Left lung (tissue), 4 donors: ENCODE measurements at regions not wholly inside any gene's neighbourhood (a gene's known extent, or its start where the extent isn't known, plus 50 kb on each side); places are given as distances from the start of the nearest gene placed in this dataset.

Source experiments
- ATAC-seq: fragments of 200-7000 bp; cut with Tn5 transposase; one replicate; pipeline ENCODE4 v1.9.1; 2020; ENCODE audit warnings: moderate library complexity
- DNase-seq, 4 donors: peaks; one replicate each; pipeline ENCODE4 v3.0.0-alpha.2; 2013 to 2020
- H3K27ac ChIP-seq, 2 donors: fragments of 200-600 bp; sonication (generic) in 1 of 2; one replicate each; pipeline versions ENCODE4 v1.5.0 to v1.8.0; 2020 to 2021
- H3K27me3 ChIP-seq, 2 donors: fragments of 200-600 bp; sonication (generic) in 1 of 2; one replicate each; pipeline versions ENCODE4 v1.5.0 to v1.8.0; 2020 to 2021
- H3K36me3 ChIP-seq, 2 donors: fragments of 200-600 bp; sonication (generic) in 1 of 2; one replicate each; pipeline versions ENCODE4 v1.5.0 to v1.8.0; 2020 to 2021
- H3K4me1 ChIP-seq, 2 donors: fragments of 200-600 bp; one replicate each; pipeline ENCODE4 v1.8.0; 2021
- H3K4me3 ChIP-seq, 2 donors: fragments of 200-600 bp; sonication (generic) in 1 of 2; one replicate each; pipeline versions ENCODE4 v1.5.0 to v1.8.0; 2020 to 2021; ENCODE audit warnings: mild to moderate bottlenecking in 1 of 2
- H3K9me3 ChIP-seq, 2 donors: fragments of 200-600 bp; sonication (generic) in 1 of 2; one replicate each; pipeline versions ENCODE4 v1.5.0 to v1.8.0; 2020 to 2021
- CTCF ChIP-seq, 2 donors: fragments of 200-600 bp; sonication (generic) in 1 of 2; IDR thresholded peaks; one replicate each; pipeline versions ENCODE4 v1.5.0 to v1.8.0; 2021; ENCODE audit warnings: antibody characterized with exemption in 2 of 2
- intact Hi-C, 2 donors: fragments of 100-400 bp; cut with DNase I; formaldehyde crosslinking; loops; one replicate each; pipeline versions ENCODE4 v1.11.2 to v1.14.2; 2022
- donor health status: DM: no; HTN: yes; CAD: no.
- donor health status: DM: no; HTN: no; CAD: no.

DNA sequence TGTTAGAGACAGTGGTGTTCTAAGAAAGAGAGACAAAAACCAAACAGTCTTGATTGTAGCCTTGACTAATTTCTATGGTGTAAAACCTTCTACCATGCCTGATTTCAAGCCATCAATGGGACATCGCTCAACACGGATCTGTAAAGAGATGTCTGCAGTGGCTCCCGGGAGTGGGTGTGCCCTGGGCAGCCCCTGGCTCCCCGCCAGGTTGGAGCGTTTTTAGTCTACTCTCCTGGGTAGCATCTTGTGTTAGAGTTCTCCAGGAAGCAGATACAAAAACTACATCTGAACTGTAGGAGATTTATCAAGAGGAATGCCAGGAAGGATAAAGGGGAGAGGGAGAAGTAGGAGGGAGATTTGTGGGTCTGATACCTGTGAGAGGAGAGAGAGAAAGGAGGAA, 1212.9 kb downstream of the BCL11B start:
- intact Hi-C loops = no loop called here

GRCh38 chr14:98062083-98062482, 1209.9 kb downstream of the BCL11B start:
- Histone ChIP-seq H3K9me3 (no peaks in the 10 kb centered on the region), H3K4me3 (no peak overlapping the region), H3K27ac (no peak overlapping the region), H3K27me3 (no peaks in the 10 kb centered on the region), H3K4me1 (no peaks in the 10 kb centered on the region), H3K36me3 (no peaks in the 10 kb centered on the region)
- intact Hi-C loops = no loop called here
- ATAC-seq = peak; percentile 17
- TF ChIP-seq CTCF (IDR thresholded peaks at IDR 0.05) = no peak
- DNase-seq = no peak

More for the DNA sequence above, 1212.9 kb downstream of the BCL11B start:
- Histone ChIP-seq H3K4me3 (no peak overlapping the region), H3K4me1 (no peaks in the 10 kb centered on the region), H3K9me3 (no peaks in the 10 kb centered on the region), H3K36me3 (no peaks in the 10 kb centered on the region), H3K27ac (no peak overlapping the region), H3K27me3 (no peaks in the 10 kb centered on the region)
- no peak for TF ChIP-seq CTCF (IDR thresholded peaks at IDR 0.05)
- DNase-seq (no peak), ATAC-seq (no peak)

GRCh38 chr14:98069712-98070171, 1202.3 kb downstream of the BCL11B start:
- peak; percentile 13 to 44 (median 38) for DNase-seq
- no peaks in the 10 kb centered on the region for H3K27me3 ChIP-seq
- H3K27ac ChIP-seq = peak overlapping the region in 1 of 2 donors; percentile 24
- peak; percentile 94 for ATAC-seq
- H3K4me1 ChIP-seq = peaks cover 0 to 5% of the 10 kb centered on the region in 2 donors
- TF ChIP-seq CTCF (IDR thresholded peaks at IDR 0.05) = no peak
- H3K36me3 ChIP-seq = no peaks in the 10 kb centered on the region
- no peak overlapping the region for H3K4me3 ChIP-seq
- intact Hi-C loops = no loop called here
- no peaks in the 10 kb centered on the region for H3K9me3 ChIP-seq

DNA sequence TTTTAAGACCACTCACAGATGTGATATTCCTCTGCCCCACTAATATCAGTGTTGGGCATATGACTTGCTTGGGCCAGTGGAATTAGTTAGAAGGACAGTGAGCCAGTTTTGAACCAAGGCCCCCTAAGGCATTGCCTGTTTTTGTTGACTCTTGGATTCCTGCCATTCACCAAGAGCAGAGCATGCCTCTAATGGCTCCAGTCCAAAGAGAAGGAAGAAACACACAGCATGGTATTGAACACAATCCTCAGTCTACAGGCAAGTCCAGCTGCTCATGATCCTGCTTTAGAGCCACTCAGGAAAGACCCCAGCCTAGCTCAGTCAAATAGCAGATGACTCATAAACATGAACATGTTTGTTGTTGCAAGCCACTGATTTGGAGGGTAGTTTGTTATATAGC, 1201.5 kb downstream of the BCL11B start:
- Histone ChIP-seq H3K36me3 (no peaks in the 10 kb centered on the region), H3K4me1 (peaks cover 0 to 5% of the 10 kb centered on the region in 2 donors), H3K27me3 (no peaks in the 10 kb centered on the region), H3K4me3 (no peak overlapping the region), H3K9me3 (no peaks in the 10 kb centered on the region), H3K27ac (peak overlapping the region in 1 of 2 donors; percentile 53)
- no peak for DNase-seq
- peak; percentile 12 for ATAC-seq
- no peak for TF ChIP-seq CTCF (IDR thresholded peaks at IDR 0.05)
- intact Hi-C loops = no loop called here

- no peak for TF ChIP-seq CTCF (IDR thresholded peaks at IDR 0.05)
- Histone ChIP-seq H3K4me1 (peaks cover 0 to 5% of the 10 kb centered on the region in 2 donors), H3K27me3 (peaks cover 0 to 3% of the 10 kb centered on the region in 2 donors), H3K27ac (no peak overlapping the region), H3K4me3 (no peak overlapping the region), H3K9me3 (no peaks in the 10 kb centered on the region), H3K36me3 (no peaks in the 10 kb centered on the region)
- intact Hi-C loops = no loop called here
- no peak for ATAC-seq
- DNase-seq = no peak
These were observed 1197.9 kb downstream of the BCL11B start for GRCh38 chr14:98074111-98074510.
